Ovary (tissue), 7 donors: ENCODE measurements at regions not wholly inside any gene's neighbourhood (a gene's known extent, or its start where the extent isn't known, plus 50 kb on each side); places are given as distances from the start of the nearest gene placed in this dataset.

Experiments used
- DNase-seq, 5 donors: peaks; one replicate each; pipeline ENCODE4 v3.0.0-alpha.2; 2019 to 2020
- H3K27ac ChIP-seq, 2 donors: fragments of 200-600 bp; one replicate each; pipeline versions ENCODE4 v1.5.1 to v1.8.0; 2019 to 2022
- H3K27me3 ChIP-seq: fragments of 200-600 bp; one replicate; pipeline ENCODE4 v1.8.0; 2022
- H3K36me3 ChIP-seq: fragments of 200-600 bp; sonication (generic); one replicate; pipeline ENCODE4 v1.5.1; 2019
- H3K4me1 ChIP-seq: one replicate; pipeline ENCODE4 v1.8.1; 2013; ENCODE audit warnings: mild to moderate bottlenecking, moderate library complexity; ENCODE audit not compliant: insufficient read depth
- H3K4me3 ChIP-seq: fragments of 200-600 bp; sonication (generic); one replicate; pipeline ENCODE4 v1.5.1; 2017
- H3K9me3 ChIP-seq, 2 donors: fragments of 200-600 bp in 1 of 2; sonication (generic) in 1 of 2; one replicate each; pipeline versions ENCODE4 v1.5.1 to v1.8.1; 2013 to 2019; ENCODE audit warnings: mild to moderate bottlenecking in 1 of 2, moderate library complexity in 1 of 2
- CTCF ChIP-seq, 3 donors: fragments of 450-650 bp in 2 of 3; fragments of 200-600 bp in 1 of 3; IDR thresholded peaks; one replicate each; pipeline versions ENCODE4 v1.5.1 to v1.8.0; 2016 to 2022; ENCODE audit warnings: antibody characterized with exemption in 3 of 3, mild to moderate bottlenecking in 1 of 3
- EP300 ChIP-seq: sonication (generic); formaldehyde crosslinking; IDR thresholded peaks from one replicate; pipeline ENCODE4 v1.6.1; 2017; ENCODE audit warnings: antibody characterized with exemption
- POLR2A ChIP-seq: fragments of 450-650 bp; IDR thresholded peaks from one replicate; pipeline ENCODE4 v1.6.1; 2017; ENCODE audit warnings: antibody characterized with exemption, mild to moderate bottlenecking, moderate library complexity
- WGBS, 3 donors: extraction: QIAGEN DNeasy Blood & Tissue Kit in 1 of 3; methylation state at CpG; one replicate each; pipeline versions ENCODE4 v1.1.5 to v1.1.7; 2013 to 2017; 5-methylcytosine and 5-hydroxymethylcytosine counted together
- intact Hi-C, 4 donors: fragments of 100-400 bp; cut with DNase I; formaldehyde crosslinking; loops; one replicate each; pipeline versions ENCODE4 v1.11.0 to v1.15.1; 2022 to 2023
- donor health status: DM: no; HTN: no; CAD: no; lungs with moderate emphysema.
- donor health status: DM: no; HTN: no; CAD: no.
- donor health status: Bipolar disorder and iron deficiency.
- donor health status: DM: no; HTN: no; CAD: no.
- donor health status: DM: yes; HTN: yes; CAD: no.

GRCh38 chr10:23694446-23694920 lies 255.6 kb downstream of the OTUD1 start:
- no peaks in the 10 kb centered on the region for H3K27me3 ChIP-seq
- H3K36me3 ChIP-seq = no peaks in the 10 kb centered on the region
- TF ChIP-seq EP300 = no peak
- TF ChIP-seq POLR2A = no peak
- TF ChIP-seq CTCF (IDR thresholded peaks at IDR 0.05) = no peak
- H3K9me3 ChIP-seq = no peaks in the 10 kb centered on the region
- H3K27ac ChIP-seq = no peak overlapping the region
- DNase-seq = no peak
- intact Hi-C loops = no loop called here
- H3K4me3 ChIP-seq = no peak overlapping the region
- no peaks in the 10 kb centered on the region for H3K4me1 ChIP-seq
- 1% methylated on average over 46 to 49 of the region's 49 CpGs for WGBS, 3 donors

GRCh38 chr10:23694921-23695824 lies 256.3 kb downstream of the OTUD1 start:
- intact Hi-C loops = no loop called here
- H3K9me3 ChIP-seq = no peaks in the 10 kb centered on the region
- DNase-seq = no peak
- WGBS, 3 donors = 0 to 1% (median 0%) methylated on average over 50 to 63 of the region's 63 CpGs
- H3K4me1 ChIP-seq = no peaks in the 10 kb centered on the region
- no peaks in the 10 kb centered on the region for H3K36me3 ChIP-seq
- TF ChIP-seq POLR2A (no peak), CTCF (IDR thresholded peaks at IDR 0.05) (no peak), EP300 (no peak)
- no peak overlapping the region for H3K4me3 ChIP-seq
- no peak overlapping the region for H3K27ac ChIP-seq
- H3K27me3 ChIP-seq = no peaks in the 10 kb centered on the region

GRCh38 chr10:23695825-23696420 lies 257.0 kb downstream of the OTUD1 start:
- H3K27me3 ChIP-seq = no peaks in the 10 kb centered on the region
- intact Hi-C loops = no loop called here
- TF ChIP-seq CTCF (IDR thresholded peaks at IDR 0.05) (no peak), POLR2A (no peak), EP300 (no peak)
- no peak overlapping the region for H3K27ac ChIP-seq
- H3K4me1 ChIP-seq = no peaks in the 10 kb centered on the region
- DNase-seq = no peak
- no peaks in the 10 kb centered on the region for H3K36me3 ChIP-seq
- 6 to 10% (median 6%) methylated on average over 36 of the region's 36 CpGs for WGBS, 3 donors
- no peak overlapping the region for H3K4me3 ChIP-seq
- H3K9me3 ChIP-seq = no peaks in the 10 kb centered on the region

DNA sequence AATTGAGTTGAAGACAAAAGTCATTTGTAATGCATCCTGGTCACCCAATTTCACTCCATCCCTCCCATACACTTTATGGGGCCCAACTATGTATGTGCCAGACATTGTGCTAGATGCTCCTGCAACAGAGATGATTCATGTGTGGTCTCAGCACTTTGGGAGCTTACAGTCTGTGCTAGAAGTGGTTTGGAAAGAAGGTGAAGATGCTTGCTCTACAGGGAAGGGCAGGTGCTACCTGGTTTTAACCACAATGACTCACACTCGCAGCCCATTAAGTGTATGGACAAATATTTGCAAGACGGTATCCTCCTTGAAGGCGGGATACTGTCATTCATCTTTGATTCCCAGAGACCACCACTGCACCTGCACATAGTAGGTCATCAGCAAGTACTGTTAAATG lies 257.6 kb downstream of the OTUD1 start:
- 75 to 90% (median 77%) methylated on average over 3 of the region's 3 CpGs for WGBS, 3 donors
- H3K27ac ChIP-seq = no peak overlapping the region
- TF ChIP-seq CTCF (IDR thresholded peaks at IDR 0.05) = no peak
- TF ChIP-seq POLR2A = no peak
- no peak for TF ChIP-seq EP300
- H3K9me3 ChIP-seq = no peaks in the 10 kb centered on the region
- H3K27me3 ChIP-seq = no peaks in the 10 kb centered on the region
- H3K4me1 ChIP-seq = no peaks in the 10 kb centered on the region
- H3K36me3 ChIP-seq = no peaks in the 10 kb centered on the region
- intact Hi-C loops = no loop called here
- no peak for DNase-seq
- no peak overlapping the region for H3K4me3 ChIP-seq
